SK-N-MC (cell line): ENCODE measurements at regions not wholly inside any gene's neighbourhood (a gene's known extent, or its start where the extent isn't known, plus 50 kb on each side); places are given as distances from the start of the nearest gene placed in this dataset.

ENCODE experiments used
- EZH2 ChIP-seq: fragments of 200-600 bp; sonication (generic); IDR thresholded peaks from one replicate; pipeline ENCODE4 v1.6.1; 2017; ENCODE audit warnings: antibody characterized with exemption
- FOXP2 ChIP-seq: optimal IDR thresholded peaks from 2 replicates; pipeline ENCODE3; 2011; ENCODE audit warnings: mild to moderate bottlenecking, moderate library complexity; ENCODE audit not compliant: insufficient read depth; ENCODE audit errors: extremely low read length, control extremely low read depth
- POLR2AphosphoS5 ChIP-seq: IDR thresholded peaks from 2 replicates; pipeline ENCODE4 v1.6.1; 2012; ENCODE audit warnings: mild to moderate bottlenecking, low read depth, low read length, borderline replicate concordance

DNA sequence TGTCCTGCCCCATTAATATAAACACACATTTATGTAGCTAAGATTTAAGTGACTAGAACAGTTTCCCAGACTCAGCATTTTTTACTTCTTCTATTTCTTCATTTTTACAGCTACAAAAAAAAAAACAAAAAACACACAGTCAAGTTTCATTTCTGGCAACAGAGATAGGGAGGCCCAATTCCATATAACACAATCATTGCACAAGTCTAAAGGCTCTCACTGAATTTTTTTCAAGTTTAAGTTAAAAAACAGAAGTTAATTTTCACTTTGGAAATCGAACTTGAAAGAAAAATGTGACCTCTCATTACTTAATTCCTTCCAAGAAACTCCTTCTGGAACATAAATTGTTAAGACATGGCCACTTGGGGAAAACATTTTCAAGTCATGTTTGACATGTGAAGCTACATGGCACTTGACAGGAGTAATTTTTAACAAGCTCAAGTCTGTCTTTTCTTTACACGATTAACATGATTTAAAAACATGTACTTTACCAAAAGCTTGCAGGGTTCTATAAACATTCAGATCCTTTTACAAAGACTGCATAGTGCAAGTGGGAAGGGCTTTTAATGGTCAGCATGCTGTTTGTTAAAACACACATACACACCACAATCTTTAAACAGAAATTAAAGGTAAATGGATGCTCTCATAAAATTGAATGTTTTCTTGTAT lies 100.1 kb upstream of the CCDC28A start:
- TF ChIP-seq EZH2 (no peak), POLR2AphosphoS5 (no peak), FOXP2 (no peak)
